SK-N-SH treated with all-trans-retinoic acid at 6 μM for 48 hours (cell line): ENCODE measurements at regions not wholly inside any gene's neighbourhood (a gene's known extent, or its start where the extent isn't known, plus 50 kb on each side); places are given as distances from the start of the nearest gene placed in this dataset.
"Not testable (repeated sequence)": the region's sequence is repeated elsewhere in the genome, so short reads cannot be mapped to it uniquely, and the experiment has no call there.

ENCODE experiments used
- ARNTL ChIP-seq: fragments of 450-650 bp; formaldehyde crosslinking; IDR thresholded peaks from 2 replicates; pipeline ENCODE4 v1.5.0; 2020; ENCODE audit warnings: low read depth, mild to moderate bottlenecking, moderate library complexity, borderline replicate concordance
- BACH2 ChIP-seq: fragments of 250-450 bp; sonication (Bioruptor Pico); IDR thresholded peaks from 2 replicates; pipeline ENCODE4 v1.9.0; 2021; ENCODE audit warnings: mild to moderate bottlenecking, borderline replicate concordance
- CREB5 ChIP-seq: fragments of 250-450 bp; sonication (Bioruptor Pico); IDR thresholded peaks from 2 replicates; pipeline ENCODE4 v1.5.1; 2020; ENCODE audit warnings: low read depth, mild to moderate bottlenecking, moderate library complexity
- ESRRG ChIP-seq: fragments of 250-450 bp; sonication (Bioruptor Pico); IDR thresholded peaks from 2 replicates; pipeline ENCODE4 v1.6.1; 2021; ENCODE audit warnings: mild to moderate bottlenecking
- GLIS3 ChIP-seq: fragments of 250-450 bp; sonication (Bioruptor Pico); IDR thresholded peaks from 2 replicates; pipeline ENCODE4 v1.5.0; 2020; ENCODE audit warnings: mild to moderate bottlenecking, moderate library complexity
- PATZ1 ChIP-seq: fragments of 250-450 bp; sonication (Bioruptor Pico); IDR thresholded peaks from 2 replicates; pipeline ENCODE4 v1.8.0; 2020; ENCODE audit warnings: mild to moderate bottlenecking, moderate library complexity, borderline replicate concordance
- PPARA ChIP-seq: fragments of 250-450 bp; sonication (Bioruptor Pico); IDR thresholded peaks from 2 replicates; pipeline ENCODE4 v1.5.0; 2020; ENCODE audit warnings: mild to moderate bottlenecking, borderline replicate concordance
- RARB ChIP-seq: fragments of 250-450 bp; sonication (Bioruptor Pico); IDR thresholded peaks from 2 replicates; pipeline ENCODE4 v1.8.0; 2021; ENCODE audit warnings: mild to moderate bottlenecking, moderate library complexity
- SNAI2 ChIP-seq: fragments of 250-450 bp; sonication (Bioruptor Pico); IDR thresholded peaks from 2 replicates; pipeline ENCODE4 v1.5.0; 2020; ENCODE audit warnings: mild to moderate bottlenecking, moderate library complexity
- TSHZ2 ChIP-seq: fragments of 250-450 bp; sonication (Bioruptor Pico); IDR thresholded peaks from 2 replicates; pipeline ENCODE4 v1.5.0; 2020; ENCODE audit warnings: mild to moderate bottlenecking, moderate library complexity
- ZFP3 ChIP-seq: fragments of 250-450 bp; sonication (Bioruptor Pico); IDR thresholded peaks from 2 replicates; pipeline ENCODE4 v1.5.0; 2020; ENCODE audit warnings: mild to moderate bottlenecking, moderate library complexity
- ZFP30 ChIP-seq: fragments of 450-650 bp; formaldehyde crosslinking; IDR thresholded peaks from 2 replicates; pipeline ENCODE4 v1.5.0; 2022; ENCODE audit warnings: mild to moderate bottlenecking, moderate library complexity
- ZNF8 ChIP-seq: fragments of 450-650 bp; formaldehyde crosslinking; IDR thresholded peaks from 2 replicates; pipeline ENCODE4 v1.5.0; 2020; ENCODE audit warnings: mild to moderate bottlenecking, moderate library complexity

GRCh38 chr22:15603111-15603510, 75.1 kb downstream of the OR11H1 start:
- TF ChIP-seq ZNF8 (CRISPR knock-in tag); ZFP3 (CRISPR knock-in tag); ESRRG (CRISPR knock-in tag); PPARA (CRISPR knock-in tag); SNAI2 (CRISPR knock-in tag); RARB (CRISPR knock-in tag); ARNTL (CRISPR knock-in tag); BACH2 (CRISPR knock-in tag); TSHZ2 (CRISPR knock-in tag); PATZ1 (CRISPR knock-in tag); CREB5 (CRISPR knock-in tag); GLIS3 (CRISPR knock-in tag); ZFP30: not testable (repeated sequence)
